ENCODE measurements at regions not wholly inside any gene's neighbourhood (a gene's known extent, or its start where the extent isn't known, plus 50 kb on each side); places are given as distances from the start of the nearest gene placed in this dataset.
"Not testable (repeated sequence)": the region's sequence is repeated elsewhere in the genome, so short reads cannot be mapped to it uniquely, and the experiment has no call there.

- TF ChIP-seq POLR2A (IDR thresholded peaks at IDR 0.05; ENCODE audit: low read length); CTCF (IDR thresholded peaks at IDR 0.05); NR3C1 (IDR thresholded peaks at IDR 0.05); ESRRA (IDR thresholded peaks at IDR 0.05; ENCODE audit: borderline replicate concordance, low read length); EP300 (IDR thresholded peaks at IDR 0.05); SMC3 (IDR thresholded peaks at IDR 0.05); CEBPB (IDR thresholded peaks at IDR 0.05); CBX2 (IDR thresholded peaks at IDR 0.05; ENCODE audit: borderline replicate concordance, low read depth); REST (IDR thresholded peaks at IDR 0.05): not testable (repeated sequence)
These were observed 825.6 kb upstream of the TPTE start for GRCh38 chr21:9695759-9696158.
